ENCODE measurements at regions not wholly inside any gene's neighbourhood (a gene's known extent, or its start where the extent isn't known, plus 50 kb on each side); places are given as distances from the start of the nearest gene placed in this dataset.
A peak's percentile ranks its signal among the peaks of the same experiment; 100 is the strongest.

- DNase-seq = peak; percentile 28
Observed at GRCh38 chr15:68525815-68526214, 53.0 kb upstream of the CORO2B start.

DNA sequence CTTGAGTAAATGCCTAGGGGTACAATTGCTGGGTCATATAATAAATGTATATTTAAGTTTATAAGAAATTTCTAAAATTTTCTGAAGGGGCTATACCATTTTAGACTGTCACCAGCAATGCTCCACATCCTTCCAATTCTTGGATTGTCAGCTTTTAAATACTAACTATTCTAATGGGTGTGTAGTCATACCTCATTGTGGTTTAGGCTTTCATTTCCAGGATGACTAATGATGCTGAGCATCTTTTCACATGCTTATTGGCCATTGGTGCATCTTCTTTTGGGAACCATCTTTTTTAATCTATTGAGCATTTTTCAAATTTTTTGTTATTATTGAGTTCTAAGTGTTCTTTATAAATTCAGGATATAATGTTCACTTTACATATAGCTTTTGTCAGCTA, 52.5 kb upstream of the CORO2B start:
- DNase-seq = peak; percentile 94

DNA sequence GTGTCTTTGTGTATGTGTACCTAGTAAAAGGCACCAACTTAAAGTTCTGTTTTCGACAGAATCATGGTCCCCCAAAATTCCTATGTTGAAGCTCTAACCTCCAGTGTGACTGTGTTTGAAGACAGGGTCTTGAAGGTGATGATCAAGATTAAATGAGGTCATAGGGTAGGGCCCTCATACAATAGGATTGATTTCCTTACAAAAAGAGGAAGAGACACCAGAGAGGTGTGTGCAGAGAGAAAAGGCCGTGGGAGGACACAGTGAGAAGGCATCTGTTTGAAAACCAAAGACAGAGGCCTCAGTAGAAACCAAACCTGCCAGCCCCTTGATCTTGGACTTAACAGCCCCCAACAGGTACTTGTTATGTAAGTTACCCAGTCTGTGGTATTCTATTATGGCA, 52.0 kb upstream of the CORO2B start:
- DNase-seq = no peak

- peak; percentile 51 for DNase-seq
Observed at GRCh38 chr15:68528626-68529290, 50.0 kb upstream of the CORO2B start.
